Neural progenitor cell (in vitro differentiated cells): ENCODE measurements at regions not wholly inside any gene's neighbourhood (a gene's known extent, or its start where the extent isn't known, plus 50 kb on each side); places are given as distances from the start of the nearest gene placed in this dataset.

Experiments
- DNase-seq: peaks from one replicate; pipeline ENCODE4 v3.0.0-alpha.2; 2016; ENCODE audit warnings: low spot score
- H2AFZ ChIP-seq: fragments of 200-600 bp; sonication (generic); replicated peaks from 2 replicates; pipeline ENCODE4 v1.6.1; 2016; ENCODE audit warnings: antibody characterized with exemption
- H3F3A ChIP-seq: fragments of 200-600 bp; sonication (generic); 2 replicates; pipeline ENCODE4 v1.6.1; 2016; ENCODE audit warnings: antibody characterized with exemption, low read depth
- H3K27ac ChIP-seq: fragments of 200-600 bp; sonication (generic); 2 replicates; pipeline ENCODE4 v1.5.1; 2016; ENCODE audit warnings: mild to moderate bottlenecking
- H3K27me3 ChIP-seq: fragments of 200-600 bp; sonication (generic); 2 replicates; pipeline ENCODE4 v1.6.1; 2016; ENCODE audit warnings: mild to moderate bottlenecking, moderate library complexity
- H3K36me3 ChIP-seq: fragments of 200-600 bp; sonication (generic); 2 replicates; pipeline ENCODE4 v1.5.1; 2016
- H3K4me1 ChIP-seq: fragments of 200-600 bp; sonication (generic); 2 replicates; pipeline ENCODE4 v1.6.1; 2016; ENCODE audit warnings: mixed run types
- H3K4me2 ChIP-seq: fragments of 200-600 bp; sonication (generic); 2 replicates; pipeline ENCODE4 v1.6.1; 2016
- H3K4me3 ChIP-seq: fragments of 200-600 bp; sonication (generic); 2 replicates; pipeline ENCODE4 v1.5.1; 2016
- H3K79me2 ChIP-seq: fragments of 200-600 bp; sonication (generic); 2 replicates; pipeline ENCODE4 v1.6.1; 2016; ENCODE audit warnings: low read depth
- H3K9ac ChIP-seq: fragments of 200-600 bp; sonication (generic); 2 replicates; pipeline ENCODE4 v1.6.1; 2016
- H3K9me3 ChIP-seq: fragments of 200-600 bp; sonication (generic); 2 replicates; pipeline ENCODE4 v1.5.1; 2016; ENCODE audit warnings: low read depth
- H4K20me1 ChIP-seq: fragments of 200-600 bp; sonication (generic); 2 replicates; pipeline ENCODE4 v1.6.1; 2016; ENCODE audit warnings: low read depth
- H3K27ac Mint-ChIP-seq: 3 replicates; pipeline ENCODE4 v1.8.0; 2021; ENCODE audit warnings: mixed read lengths
- H3K27me3 Mint-ChIP-seq: 2 replicates; pipeline ENCODE4 v1.8.0; 2022; ENCODE audit warnings: low read depth, mild to moderate bottlenecking, inconsistent platforms, moderate library complexity, mixed read lengths; ENCODE audit not compliant: insufficient read depth
- H3K36me3 Mint-ChIP-seq: 3 replicates; pipeline ENCODE4 v1.8.0; 2021; ENCODE audit warnings: mixed read lengths
- H3K4me1 Mint-ChIP-seq: 3 replicates; pipeline ENCODE4 v1.8.0; 2021; ENCODE audit warnings: mixed read lengths
- H3K4me3 Mint-ChIP-seq: 3 replicates; pipeline ENCODE4 v1.8.0; 2021; ENCODE audit warnings: mild to moderate bottlenecking, moderate library complexity, mixed read lengths
- H3K9me3 Mint-ChIP-seq: 3 replicates; pipeline ENCODE4 v1.8.0; 2020; ENCODE audit warnings: mixed read lengths
- CTCF ChIP-seq: fragments of 200-600 bp; sonication (generic); IDR thresholded peaks from 2 replicates; pipeline ENCODE4 v1.5.1; 2017; ENCODE audit warnings: antibody characterized with exemption, mild to moderate bottlenecking
- EZH2 ChIP-seq: fragments of 200-600 bp; sonication (generic); IDR thresholded peaks from 2 replicates; pipeline ENCODE4 v1.6.1; 2017; ENCODE audit warnings: antibody characterized with exemption, mild to moderate bottlenecking, moderate library complexity
- EZH2phosphoT487 ChIP-seq: fragments of 200-600 bp; sonication (generic); IDR thresholded peaks from 2 replicates; pipeline ENCODE4 v1.6.1; 2017; ENCODE audit warnings: antibody characterized with exemption

- no peak overlapping the region for H3K27ac ChIP-seq
- Mint-ChIP-seq H3K4me3 (no peak overlapping the region), H3K4me1 (no peaks in the 10 kb centered on the region), H3K9me3 (no peaks in the 10 kb centered on the region), H3K27ac (no peak overlapping the region), H3K27me3 (peaks cover 2% of the 10 kb centered on the region), H3K36me3 (no peaks in the 10 kb centered on the region)
- H3K9ac ChIP-seq: no peak overlapping the region
- H3K4me3 ChIP-seq: no peak overlapping the region
- no peaks in the 10 kb centered on the region for H3F3A ChIP-seq
- TF ChIP-seq CTCF: no peak
- no peak for TF ChIP-seq EZH2phosphoT487
- TF ChIP-seq EZH2: no peak
- H3K36me3 ChIP-seq: no peaks in the 10 kb centered on the region
- H2AFZ ChIP-seq: no peak overlapping the region
- H4K20me1 ChIP-seq: no peaks in the 10 kb centered on the region
- H3K4me2 ChIP-seq: no peak overlapping the region
- no peaks in the 10 kb centered on the region for H3K9me3 ChIP-seq
- DNase-seq: no peak
- H3K79me2 ChIP-seq: no peaks in the 10 kb centered on the region
- no peaks in the 10 kb centered on the region for H3K27me3 ChIP-seq
- no peaks in the 10 kb centered on the region for H3K4me1 ChIP-seq
Measured at GRCh38 chr12:19740472-19741131, 301.3 kb downstream of the AEBP2 start.

- H3K79me2 ChIP-seq: no peaks in the 10 kb centered on the region
- Mint-ChIP-seq H3K36me3 (no peaks in the 10 kb centered on the region), H3K9me3 (no peaks in the 10 kb centered on the region), H3K4me1 (no peaks in the 10 kb centered on the region), H3K27ac (no peak overlapping the region), H3K4me3 (no peak overlapping the region), H3K27me3 (no peaks in the 10 kb centered on the region)
- H3K27ac ChIP-seq: no peak overlapping the region
- H3K4me2 ChIP-seq: no peak overlapping the region
- no peak for TF ChIP-seq EZH2
- no peak for TF ChIP-seq EZH2phosphoT487
- no peak for TF ChIP-seq CTCF
- H3K9ac ChIP-seq: no peak overlapping the region
- H3K36me3 ChIP-seq: no peaks in the 10 kb centered on the region
- no peak overlapping the region for H2AFZ ChIP-seq
- no peaks in the 10 kb centered on the region for H4K20me1 ChIP-seq
- no peaks in the 10 kb centered on the region for H3F3A ChIP-seq
- no peak for DNase-seq
- H3K27me3 ChIP-seq: no peaks in the 10 kb centered on the region
- no peak overlapping the region for H3K4me3 ChIP-seq
- H3K9me3 ChIP-seq: no peaks in the 10 kb centered on the region
- no peaks in the 10 kb centered on the region for H3K4me1 ChIP-seq
Measured at GRCh38 chr12:19741132-19741489, 301.8 kb downstream of the AEBP2 start.

- no peaks in the 10 kb centered on the region for H3F3A ChIP-seq
- Mint-ChIP-seq H3K9me3 (peaks cover 4% of the 10 kb centered on the region), H3K4me1 (no peaks in the 10 kb centered on the region), H3K36me3 (no peaks in the 10 kb centered on the region), H3K27me3 (no peaks in the 10 kb centered on the region), H3K27ac (no peak overlapping the region), H3K4me3 (no peak overlapping the region)
- H2AFZ ChIP-seq: no peak overlapping the region
- no peaks in the 10 kb centered on the region for H4K20me1 ChIP-seq
- no peaks in the 10 kb centered on the region for H3K36me3 ChIP-seq
- no peak overlapping the region for H3K9ac ChIP-seq
- TF ChIP-seq EZH2phosphoT487 (no peak), EZH2 (no peak), CTCF (no peak)
- H3K27me3 ChIP-seq: no peaks in the 10 kb centered on the region
- DNase-seq: no peak
- H3K4me3 ChIP-seq: no peak overlapping the region
- H3K79me2 ChIP-seq: no peaks in the 10 kb centered on the region
- H3K9me3 ChIP-seq: no peaks in the 10 kb centered on the region
- H3K4me2 ChIP-seq: no peak overlapping the region
- no peaks in the 10 kb centered on the region for H3K4me1 ChIP-seq
- no peak overlapping the region for H3K27ac ChIP-seq
Measured at GRCh38 chr12:19744705-19745218, 305.5 kb downstream of the AEBP2 start.
